ENCODE measurements at regions not wholly inside any gene's neighbourhood (a gene's known extent, or its start where the extent isn't known, plus 50 kb on each side); places are given as distances from the start of the nearest gene placed in this dataset.

GRCh38 chr3:5565026-5565425 lies 377.5 kb downstream of the EDEM1 start:
- H3K4me3 ChIP-seq (ENCODE audit: control insufficient read depth, low read depth, low read length): no peak overlapping the region
- no peak for DNase-seq (ENCODE audit: low read depth)
- TF ChIP-seq, protein P1, sequence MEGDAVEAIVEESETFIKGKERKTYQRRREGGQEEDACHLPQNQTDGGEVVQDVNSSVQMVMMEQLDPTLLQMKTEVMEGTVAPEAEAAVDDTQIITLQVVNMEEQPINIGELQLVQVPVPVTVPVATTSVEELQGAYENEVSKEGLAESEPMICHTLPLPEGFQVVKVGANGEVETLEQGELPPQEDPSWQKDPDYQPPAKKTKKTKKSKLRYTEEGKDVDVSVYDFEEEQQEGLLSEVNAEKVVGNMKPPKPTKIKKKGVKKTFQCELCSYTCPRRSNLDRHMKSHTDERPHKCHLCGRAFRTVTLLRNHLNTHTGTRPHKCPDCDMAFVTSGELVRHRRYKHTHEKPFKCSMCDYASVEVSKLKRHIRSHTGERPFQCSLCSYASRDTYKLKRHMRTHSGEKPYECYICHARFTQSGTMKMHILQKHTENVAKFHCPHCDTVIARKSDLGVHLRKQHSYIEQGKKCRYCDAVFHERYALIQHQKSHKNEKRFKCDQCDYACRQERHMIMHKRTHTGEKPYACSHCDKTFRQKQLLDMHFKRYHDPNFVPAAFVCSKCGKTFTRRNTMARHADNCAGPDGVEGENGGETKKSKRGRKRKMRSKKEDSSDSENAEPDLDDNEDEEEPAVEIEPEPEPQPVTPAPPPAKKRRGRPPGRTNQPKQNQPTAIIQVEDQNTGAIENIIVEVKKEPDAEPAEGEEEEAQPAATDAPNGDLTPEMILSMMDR (conservative IDR thresholded peaks at IDR 0.05; ENCODE audit: control insufficient read depth, insufficient read depth, low read depth, low read length): no peak

DNA sequence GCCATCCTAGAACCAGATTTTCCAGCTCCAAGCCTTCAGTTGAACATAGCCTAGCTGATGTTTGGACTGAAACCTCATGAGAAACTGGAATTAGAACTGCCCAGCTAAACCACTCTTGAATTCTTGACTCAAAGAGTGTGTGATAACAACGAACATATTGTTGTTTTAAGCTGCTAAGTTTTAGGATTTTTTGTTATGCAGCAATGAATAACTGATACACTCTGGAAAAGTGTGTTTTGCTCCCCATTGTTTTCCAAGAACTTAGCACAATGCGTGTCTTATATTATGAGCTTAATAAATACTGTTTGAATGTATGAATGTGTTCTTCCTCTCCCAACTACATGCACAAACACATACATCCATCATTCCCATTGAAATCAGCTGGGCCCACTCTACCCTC lies 379.6 kb downstream of the EDEM1 start:
- TF ChIP-seq, protein P1 (conservative IDR thresholded peaks at IDR 0.05; ENCODE audit: control insufficient read depth, insufficient read depth, low read depth, low read length): no peak
- no peak for DNase-seq (ENCODE audit: low read depth)
- no peak overlapping the region for H3K4me3 ChIP-seq (ENCODE audit: control insufficient read depth, low read depth, low read length)

- DNase-seq (ENCODE audit: low read depth): no peak
- no peak overlapping the region for H3K4me3 ChIP-seq (ENCODE audit: control insufficient read depth, low read depth, low read length)
- TF ChIP-seq, protein P1 (conservative IDR thresholded peaks at IDR 0.05; ENCODE audit: control insufficient read depth, insufficient read depth, low read depth, low read length): no peak
These were observed 380.9 kb downstream of the EDEM1 start for GRCh38 chr3:5568451-5568850.

DNA sequence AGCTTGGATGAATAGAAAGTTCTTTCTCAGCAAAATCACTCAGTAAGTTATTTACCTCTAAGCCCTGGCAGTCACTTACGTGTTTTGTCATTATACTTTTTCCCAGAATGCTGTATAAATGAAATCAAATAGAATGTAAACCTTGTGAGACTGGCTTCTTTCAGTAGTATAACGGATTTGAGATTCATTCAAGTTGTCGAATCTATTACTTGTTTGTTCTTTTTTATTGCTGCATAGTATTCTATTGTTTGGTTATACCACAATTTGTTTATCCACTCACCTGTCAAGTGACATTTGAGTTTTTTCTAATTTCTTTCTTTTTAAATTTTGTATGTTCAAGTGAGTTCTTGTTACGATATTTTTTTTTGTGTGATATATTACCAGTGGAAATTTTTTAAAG lies 381.6 kb downstream of the EDEM1 start:
- no peak for DNase-seq (ENCODE audit: low read depth)

GRCh38 chr3:5572168-5572567 lies 384.7 kb downstream of the EDEM1 start:
- TF ChIP-seq, protein P1 (conservative IDR thresholded peaks at IDR 0.05; ENCODE audit: control insufficient read depth, insufficient read depth, low read depth, low read length): no peak

More for the DNA sequence above, 381.6 kb downstream of the EDEM1 start:
- no peak overlapping the region for H3K4me3 ChIP-seq (ENCODE audit: control insufficient read depth, low read depth, low read length)
- TF ChIP-seq, protein P1 (conservative IDR thresholded peaks at IDR 0.05; ENCODE audit: control insufficient read depth, insufficient read depth, low read depth, low read length): no peak

DNA sequence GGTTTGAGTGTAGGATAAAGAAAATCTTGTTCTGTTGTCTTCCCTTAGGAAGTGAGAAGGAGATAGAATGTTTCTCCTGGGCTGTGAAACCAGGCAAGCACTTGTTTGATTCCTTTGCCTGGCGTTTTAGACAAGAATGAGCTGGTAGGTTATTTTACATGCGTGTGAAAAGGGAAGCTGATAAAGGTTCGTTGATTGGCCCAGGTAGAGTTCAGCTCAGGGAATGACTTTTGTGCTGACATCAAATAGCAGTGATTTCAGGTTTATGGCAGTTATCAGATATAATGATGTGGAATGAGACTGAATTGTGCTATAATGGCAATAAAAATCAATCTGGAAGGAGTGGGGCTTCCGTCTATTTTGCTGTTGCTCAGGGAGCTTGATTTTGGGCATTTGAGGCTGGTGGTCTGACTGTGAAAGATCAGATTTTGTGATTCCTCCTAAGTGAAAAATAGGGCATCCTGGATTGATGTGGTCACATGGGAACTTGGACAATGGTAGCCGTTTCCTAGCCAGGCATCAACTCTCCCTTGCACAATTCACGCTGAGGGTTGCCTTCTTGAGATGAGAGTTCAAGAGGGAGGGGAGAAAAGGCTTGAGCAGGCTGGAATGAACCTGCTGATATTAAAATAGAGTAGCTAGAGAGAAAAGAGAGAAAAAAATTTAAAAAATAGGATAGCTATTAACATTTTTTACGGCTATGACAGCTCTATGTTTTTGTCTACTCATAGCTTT lies 388.9 kb downstream of the EDEM1 start:
- H3K4me3 ChIP-seq (ENCODE audit: control insufficient read depth, low read depth, low read length): no peak overlapping the region
- no peak for DNase-seq (ENCODE audit: low read depth)
- TF ChIP-seq, protein P1 (conservative IDR thresholded peaks at IDR 0.05; ENCODE audit: control insufficient read depth, insufficient read depth, low read depth, low read length): no peak

More at GRCh38 chr3:5572168-5572567, 384.7 kb downstream of the EDEM1 start:
- H3K4me3 ChIP-seq (ENCODE audit: control insufficient read depth, low read depth, low read length): no peak overlapping the region
- DNase-seq (ENCODE audit: low read depth): no peak
